ENCODE measurements at regions not wholly inside any gene's neighbourhood (a gene's known extent, or its start where the extent isn't known, plus 50 kb on each side); places are given as distances from the start of the nearest gene placed in this dataset.

GRCh38 chr13:76542176-76542575 lies 344.0 kb downstream of the KCTD12 start:
- TF ChIP-seq EZH2 (IDR thresholded peaks at IDR 0.05; ENCODE audit: insufficient read depth, poor library complexity, severe bottlenecking) (no peak), EZH2phosphoT487 (IDR thresholded peaks at IDR 0.05; ENCODE audit: insufficient read depth, low read depth) (no peak)
